Neural cell (in vitro differentiated cells): ENCODE measurements at regions not wholly inside any gene's neighbourhood (a gene's known extent, or its start where the extent isn't known, plus 50 kb on each side); places are given as distances from the start of the nearest gene placed in this dataset.

Source experiments
- H2AFZ ChIP-seq: fragments of 200-600, 300-800 bp; sonication (generic), shearing (Covaris generic); 2 replicates; pipeline ENCODE4 v1.6.0; 2014; ENCODE audit warnings: low read depth, mild to moderate bottlenecking, antibody characterized with exemption, low read length, moderate library complexity
- H3F3A ChIP-seq: fragments of 200-600 bp; shearing (Covaris generic); 2 replicates; pipeline ENCODE4 v1.6.1; 2016; ENCODE audit warnings: mild to moderate bottlenecking, moderate library complexity, mixed read lengths, antibody characterized with exemption, low read length; ENCODE audit not compliant: insufficient read depth, poor library complexity, severe bottlenecking
- H3K27ac ChIP-seq: fragments of 200-600, 300-800 bp; sonication (generic), shearing (Covaris generic); 2 replicates; pipeline ENCODE4 v1.5.1; 2014; ENCODE audit warnings: mild to moderate bottlenecking, low read length, moderate library complexity
- H3K27me3 ChIP-seq: fragments of 300-800, 200-600 bp; sonication (generic), shearing (Covaris generic); 2 replicates; pipeline ENCODE4 v1.6.0; 2014; ENCODE audit warnings: mild to moderate bottlenecking, low read depth, low read length, moderate library complexity; ENCODE audit not compliant: insufficient read depth
- H3K36me3 ChIP-seq: fragments of 300-800, 200-600 bp; sonication (generic), shearing (Covaris generic); 2 replicates; pipeline ENCODE4 v1.5.1; 2014; ENCODE audit warnings: mild to moderate bottlenecking, antibody characterized with exemption, low read length, moderate library complexity; ENCODE audit not compliant: insufficient read depth
- H3K4me2 ChIP-seq: fragments of 300-800, 200-600 bp; sonication (generic), shearing (Covaris generic); 2 replicates; pipeline ENCODE4 v1.6.0; 2014; ENCODE audit warnings: mild to moderate bottlenecking, low read length
- H3K4me3 ChIP-seq: fragments of 300-800, 200-600 bp; sonication (generic), shearing (Covaris generic); 2 replicates; pipeline ENCODE4 v1.5.1; 2014; ENCODE audit warnings: mild to moderate bottlenecking, low read length, moderate library complexity
- H3K79me2 ChIP-seq: fragments of 200-600 bp; shearing (Covaris generic); replicated peaks from 2 replicates; pipeline ENCODE4 v1.6.0; 2014; ENCODE audit warnings: mild to moderate bottlenecking, low read length, moderate library complexity; ENCODE audit not compliant: insufficient read depth
- H3K9ac ChIP-seq: fragments of 300-800, 200-600 bp; sonication (generic), shearing (Covaris generic); 2 replicates; pipeline ENCODE4 v1.6.1; 2016; ENCODE audit warnings: mild to moderate bottlenecking, low read length, mixed read lengths
- H3K9me2 ChIP-seq: fragments of 200-600 bp; shearing (Covaris generic); 2 replicates; pipeline ENCODE4 v1.6.1; 2016; ENCODE audit warnings: mild to moderate bottlenecking, low read length, mixed read lengths; ENCODE audit not compliant: insufficient read depth
- H3K9me3 ChIP-seq: fragments of 200-600, 300-800 bp; sonication (generic), shearing (Covaris generic); 2 replicates; pipeline ENCODE4 v1.6.1; 2016; ENCODE audit warnings: mild to moderate bottlenecking, mixed run types, low read length, moderate library complexity, mixed read lengths
- H4K20me1 ChIP-seq: fragments of 200-600 bp; shearing (Covaris generic); 2 replicates; pipeline ENCODE4 v1.6.1; 2016; ENCODE audit warnings: mild to moderate bottlenecking, mixed run types; ENCODE audit not compliant: insufficient read depth
- EP300 ChIP-seq: fragments of 450-650 bp; conservative IDR thresholded peaks from 2 replicates; pipeline ENCODE4 v1.6.1; 2014; ENCODE audit warnings: antibody characterized with exemption, mild to moderate bottlenecking, moderate library complexity; ENCODE audit not compliant: poor library complexity, severe bottlenecking
- EZH2 ChIP-seq: fragments of 200-600, 300-800 bp; shearing (Covaris generic), sonication (generic); IDR thresholded peaks from 2 replicates; pipeline ENCODE4 v1.6.1; 2014; ENCODE audit warnings: antibody characterized with exemption, low read length, borderline replicate concordance, mild to moderate bottlenecking; ENCODE audit not compliant: insufficient read depth, poor library complexity, severe bottlenecking
- MXI1 ChIP-seq: fragments of 450-650 bp; conservative IDR thresholded peaks from 2 replicates; pipeline ENCODE4 v1.6.1; 2014; ENCODE audit warnings: antibody characterized with exemption, mild to moderate bottlenecking; ENCODE audit not compliant: poor library complexity, severe bottlenecking
- POLR2AphosphoS5 ChIP-seq: IDR thresholded peaks from 2 replicates; pipeline ENCODE4 v1.6.1; 2012
- RAD21 ChIP-seq: fragments of 450-650 bp; conservative IDR thresholded peaks from 2 replicates; pipeline ENCODE4 v1.6.1; 2014; ENCODE audit warnings: antibody characterized with exemption, mild to moderate bottlenecking, moderate library complexity
- SMC3 ChIP-seq: fragments of 450-650 bp; conservative IDR thresholded peaks from 2 replicates; pipeline ENCODE4 v1.6.1; 2014; ENCODE audit warnings: antibody characterized with exemption, mild to moderate bottlenecking, moderate library complexity; ENCODE audit not compliant: poor library complexity
- TAF1 ChIP-seq: IDR thresholded peaks from 2 replicates; pipeline ENCODE4 v1.6.1; 2012; ENCODE audit warnings: low read depth
- TF ChIP-seq, protein P1 (sequence below): fragments of 450-650 bp; IDR thresholded peaks from 2 replicates; pipeline ENCODE4 v1.5.1; 2014; ENCODE audit warnings: antibody characterized with exemption, mild to moderate bottlenecking, moderate library complexity; ENCODE audit not compliant: poor library complexity, severe bottlenecking
- TF ChIP-seq, protein P2 (sequence below): IDR thresholded peaks from 2 replicates; pipeline ENCODE4 v1.6.1; 2012; ENCODE audit warnings: borderline replicate concordance

DNA sequence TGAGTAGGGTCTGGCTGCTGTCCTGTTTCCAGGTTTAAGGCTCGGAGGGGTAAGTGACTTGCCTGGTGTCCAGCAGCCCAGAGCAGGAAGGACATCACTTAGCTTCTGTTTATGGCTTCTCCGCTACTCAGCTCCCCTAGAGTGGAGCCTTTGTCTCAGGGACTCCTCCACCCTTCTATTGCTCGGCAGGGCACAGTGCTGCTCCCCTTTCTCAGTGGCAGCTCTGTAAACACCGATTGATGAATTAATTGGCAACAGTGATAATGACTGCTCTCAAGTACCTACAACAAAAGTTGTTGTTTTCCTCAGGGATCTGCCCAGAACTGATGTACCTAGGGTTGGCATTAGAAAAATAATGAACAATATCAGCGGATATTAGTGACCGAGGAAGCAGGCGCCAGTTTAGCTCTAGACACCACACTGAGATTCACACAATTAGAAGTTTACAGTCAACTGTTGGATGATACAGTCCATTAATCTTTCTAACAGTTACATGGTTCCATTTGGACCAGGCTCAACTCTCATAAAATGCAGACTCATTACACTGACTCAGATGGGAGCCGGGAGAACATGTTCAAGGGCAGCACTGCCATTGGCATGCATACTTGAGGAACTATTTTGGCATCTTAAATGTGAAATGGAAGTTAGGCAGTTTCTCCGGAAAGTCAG is 265.7 kb downstream of the MTX2 start:
- Histone ChIP-seq H3K9ac (no peak overlapping the region), H2AFZ (no peak overlapping the region), H3K27me3 (no peaks in the 10 kb centered on the region), H4K20me1 (no peaks in the 10 kb centered on the region), H3K9me3 (no peaks in the 10 kb centered on the region), H3K4me2 (no peak overlapping the region), H3K4me3 (no peak overlapping the region), H3K79me2 (no peaks in the 10 kb centered on the region), H3K36me3 (no peaks in the 10 kb centered on the region), H3K27ac (no peak overlapping the region), H3K9me2 (no peaks in the 10 kb centered on the region), H3F3A (no peaks in the 10 kb centered on the region)
- TF ChIP-seq SMC3 = no peak
- no peak for TF ChIP-seq POLR2AphosphoS5
- TF ChIP-seq, protein P1, sequence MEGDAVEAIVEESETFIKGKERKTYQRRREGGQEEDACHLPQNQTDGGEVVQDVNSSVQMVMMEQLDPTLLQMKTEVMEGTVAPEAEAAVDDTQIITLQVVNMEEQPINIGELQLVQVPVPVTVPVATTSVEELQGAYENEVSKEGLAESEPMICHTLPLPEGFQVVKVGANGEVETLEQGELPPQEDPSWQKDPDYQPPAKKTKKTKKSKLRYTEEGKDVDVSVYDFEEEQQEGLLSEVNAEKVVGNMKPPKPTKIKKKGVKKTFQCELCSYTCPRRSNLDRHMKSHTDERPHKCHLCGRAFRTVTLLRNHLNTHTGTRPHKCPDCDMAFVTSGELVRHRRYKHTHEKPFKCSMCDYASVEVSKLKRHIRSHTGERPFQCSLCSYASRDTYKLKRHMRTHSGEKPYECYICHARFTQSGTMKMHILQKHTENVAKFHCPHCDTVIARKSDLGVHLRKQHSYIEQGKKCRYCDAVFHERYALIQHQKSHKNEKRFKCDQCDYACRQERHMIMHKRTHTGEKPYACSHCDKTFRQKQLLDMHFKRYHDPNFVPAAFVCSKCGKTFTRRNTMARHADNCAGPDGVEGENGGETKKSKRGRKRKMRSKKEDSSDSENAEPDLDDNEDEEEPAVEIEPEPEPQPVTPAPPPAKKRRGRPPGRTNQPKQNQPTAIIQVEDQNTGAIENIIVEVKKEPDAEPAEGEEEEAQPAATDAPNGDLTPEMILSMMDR = no peak
- TF ChIP-seq, protein P2, sequence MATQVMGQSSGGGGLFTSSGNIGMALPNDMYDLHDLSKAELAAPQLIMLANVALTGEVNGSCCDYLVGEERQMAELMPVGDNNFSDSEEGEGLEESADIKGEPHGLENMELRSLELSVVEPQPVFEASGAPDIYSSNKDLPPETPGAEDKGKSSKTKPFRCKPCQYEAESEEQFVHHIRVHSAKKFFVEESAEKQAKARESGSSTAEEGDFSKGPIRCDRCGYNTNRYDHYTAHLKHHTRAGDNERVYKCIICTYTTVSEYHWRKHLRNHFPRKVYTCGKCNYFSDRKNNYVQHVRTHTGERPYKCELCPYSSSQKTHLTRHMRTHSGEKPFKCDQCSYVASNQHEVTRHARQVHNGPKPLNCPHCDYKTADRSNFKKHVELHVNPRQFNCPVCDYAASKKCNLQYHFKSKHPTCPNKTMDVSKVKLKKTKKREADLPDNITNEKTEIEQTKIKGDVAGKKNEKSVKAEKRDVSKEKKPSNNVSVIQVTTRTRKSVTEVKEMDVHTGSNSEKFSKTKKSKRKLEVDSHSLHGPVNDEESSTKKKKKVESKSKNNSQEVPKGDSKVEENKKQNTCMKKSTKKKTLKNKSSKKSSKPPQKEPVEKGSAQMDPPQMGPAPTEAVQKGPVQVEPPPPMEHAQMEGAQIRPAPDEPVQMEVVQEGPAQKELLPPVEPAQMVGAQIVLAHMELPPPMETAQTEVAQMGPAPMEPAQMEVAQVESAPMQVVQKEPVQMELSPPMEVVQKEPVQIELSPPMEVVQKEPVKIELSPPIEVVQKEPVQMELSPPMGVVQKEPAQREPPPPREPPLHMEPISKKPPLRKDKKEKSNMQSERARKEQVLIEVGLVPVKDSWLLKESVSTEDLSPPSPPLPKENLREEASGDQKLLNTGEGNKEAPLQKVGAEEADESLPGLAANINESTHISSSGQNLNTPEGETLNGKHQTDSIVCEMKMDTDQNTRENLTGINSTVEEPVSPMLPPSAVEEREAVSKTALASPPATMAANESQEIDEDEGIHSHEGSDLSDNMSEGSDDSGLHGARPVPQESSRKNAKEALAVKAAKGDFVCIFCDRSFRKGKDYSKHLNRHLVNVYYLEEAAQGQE = no peak
- no peak for TF ChIP-seq EZH2
- no peak for TF ChIP-seq TAF1
- no peak for TF ChIP-seq RAD21
- no peak for TF ChIP-seq MXI1
- no peak for TF ChIP-seq EP300

DNA sequence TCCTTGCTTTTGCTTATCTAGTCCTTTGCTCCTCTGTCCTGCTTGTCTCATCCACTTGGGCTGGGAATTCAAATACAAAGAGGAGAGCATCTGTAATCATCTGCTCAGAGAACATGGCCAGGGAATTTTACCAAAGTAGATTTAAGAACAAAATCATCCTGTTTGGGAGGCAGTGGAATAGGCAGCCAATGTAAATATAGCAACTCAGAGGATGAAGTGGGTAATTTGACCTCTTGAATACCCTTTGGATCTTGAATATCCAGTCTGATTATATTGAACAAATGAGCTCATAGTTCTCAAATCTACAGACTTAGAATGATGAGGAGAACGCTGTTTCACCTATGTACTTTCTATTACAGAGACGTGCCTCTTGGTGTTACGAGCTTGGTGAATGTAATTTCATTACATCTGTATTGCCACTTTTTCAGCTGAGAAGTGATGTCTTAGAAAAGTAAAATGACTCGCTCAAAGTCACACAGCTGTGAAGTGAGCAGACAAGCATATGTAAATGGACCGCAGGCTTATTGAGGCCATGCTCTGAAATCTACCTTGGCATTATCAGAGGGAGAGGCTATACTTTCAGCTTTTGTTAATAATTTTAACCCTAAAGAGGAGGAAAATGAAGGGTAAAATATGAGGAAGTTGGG is 266.3 kb downstream of the MTX2 start:
- no peak overlapping the region for H3K27ac ChIP-seq
- TF ChIP-seq RAD21 (no peak), EP300 (no peak), SMC3 (no peak), POLR2AphosphoS5 (no peak), MXI1 (no peak)
- no peak overlapping the region for H3K9ac ChIP-seq
- H3F3A ChIP-seq = no peaks in the 10 kb centered on the region
- no peaks in the 10 kb centered on the region for H3K36me3 ChIP-seq
- no peak overlapping the region for H3K4me3 ChIP-seq
- no peak overlapping the region for H2AFZ ChIP-seq
- H3K4me2 ChIP-seq = no peak overlapping the region
- H3K27me3 ChIP-seq = no peaks in the 10 kb centered on the region
- no peaks in the 10 kb centered on the region for H3K9me2 ChIP-seq
- no peaks in the 10 kb centered on the region for H3K79me2 ChIP-seq
- no peaks in the 10 kb centered on the region for H3K9me3 ChIP-seq
- no peaks in the 10 kb centered on the region for H4K20me1 ChIP-seq
